Suprapubic skin (tissue), 4 donors: ENCODE measurements at regions not wholly inside any gene's neighbourhood (a gene's known extent, or its start where the extent isn't known, plus 50 kb on each side); places are given as distances from the start of the nearest gene placed in this dataset.

Experiments
- EP300 ChIP-seq: sonication (generic); formaldehyde crosslinking; IDR thresholded peaks from one replicate; pipeline ENCODE4 v1.6.1; 2017; ENCODE audit warnings: antibody characterized with exemption
- POLR2A ChIP-seq, 2 donors: fragments of 450-650 bp; IDR thresholded peaks; one replicate each; pipeline ENCODE4 v1.6.1; 2017; ENCODE audit warnings: antibody characterized with exemption in 2 of 2, mild to moderate bottlenecking in 2 of 2, moderate library complexity in 2 of 2
- POLR2AphosphoS5 ChIP-seq, 3 donors: sonication (generic); formaldehyde crosslinking; IDR thresholded peaks; one replicate each; pipeline ENCODE4 v1.6.1; 2017; ENCODE audit warnings: antibody characterized with exemption in 3 of 3
- TF ChIP-seq, protein P1 (sequence below), 2 donors: fragments of 200-600 bp in 1 of 2; fragments of 450-650 bp in 1 of 2; sonication (generic) in 1 of 2; IDR thresholded peaks; one replicate each; pipeline ENCODE4 v1.5.1; 2016 to 2019; ENCODE audit warnings: antibody characterized with exemption in 2 of 2, mild to moderate bottlenecking in 1 of 2, moderate library complexity in 1 of 2

DNA sequence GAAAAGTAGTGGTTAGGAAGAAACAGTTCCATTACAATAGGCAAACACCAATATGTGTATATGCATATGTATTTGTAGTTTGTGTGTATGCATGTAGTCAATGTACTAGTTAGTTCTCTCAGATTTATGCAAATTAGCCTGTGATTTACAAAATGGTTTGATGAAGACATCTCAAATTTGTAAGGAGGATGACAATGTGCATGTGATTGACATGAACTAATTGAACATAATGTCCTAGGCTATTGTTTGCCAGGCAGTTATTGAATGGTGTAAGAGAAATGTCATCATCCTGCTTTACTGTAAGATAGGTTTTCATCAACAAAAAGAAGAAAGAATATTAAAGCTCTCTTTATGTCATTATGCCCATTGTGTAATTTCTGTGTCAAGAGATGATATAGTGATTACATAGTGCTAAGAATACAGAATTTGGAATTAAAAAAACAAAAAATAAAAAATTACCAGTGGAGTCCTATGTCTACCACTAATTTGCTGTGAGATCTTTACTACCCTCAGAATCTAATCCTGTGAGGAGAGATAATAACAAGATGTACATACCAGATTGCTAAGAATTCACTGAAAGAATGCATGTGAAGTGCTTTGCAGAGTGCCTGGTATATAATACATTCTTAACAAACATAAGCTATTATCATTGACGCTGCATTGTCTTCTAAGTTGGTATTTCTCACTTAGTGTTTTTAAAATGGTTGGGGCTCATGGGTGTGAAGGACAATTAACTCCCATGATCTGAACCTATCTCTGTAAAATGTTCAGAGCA is 258.0 kb downstream of the CPS1 start:
- no peak for TF ChIP-seq POLR2AphosphoS5 (IDR thresholded peaks at IDR 0.05)
- TF ChIP-seq, protein P1, sequence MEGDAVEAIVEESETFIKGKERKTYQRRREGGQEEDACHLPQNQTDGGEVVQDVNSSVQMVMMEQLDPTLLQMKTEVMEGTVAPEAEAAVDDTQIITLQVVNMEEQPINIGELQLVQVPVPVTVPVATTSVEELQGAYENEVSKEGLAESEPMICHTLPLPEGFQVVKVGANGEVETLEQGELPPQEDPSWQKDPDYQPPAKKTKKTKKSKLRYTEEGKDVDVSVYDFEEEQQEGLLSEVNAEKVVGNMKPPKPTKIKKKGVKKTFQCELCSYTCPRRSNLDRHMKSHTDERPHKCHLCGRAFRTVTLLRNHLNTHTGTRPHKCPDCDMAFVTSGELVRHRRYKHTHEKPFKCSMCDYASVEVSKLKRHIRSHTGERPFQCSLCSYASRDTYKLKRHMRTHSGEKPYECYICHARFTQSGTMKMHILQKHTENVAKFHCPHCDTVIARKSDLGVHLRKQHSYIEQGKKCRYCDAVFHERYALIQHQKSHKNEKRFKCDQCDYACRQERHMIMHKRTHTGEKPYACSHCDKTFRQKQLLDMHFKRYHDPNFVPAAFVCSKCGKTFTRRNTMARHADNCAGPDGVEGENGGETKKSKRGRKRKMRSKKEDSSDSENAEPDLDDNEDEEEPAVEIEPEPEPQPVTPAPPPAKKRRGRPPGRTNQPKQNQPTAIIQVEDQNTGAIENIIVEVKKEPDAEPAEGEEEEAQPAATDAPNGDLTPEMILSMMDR (IDR thresholded peaks at IDR 0.05): no peak
- no peak for TF ChIP-seq POLR2A (IDR thresholded peaks at IDR 0.05)
- no peak for TF ChIP-seq EP300
